ENCODE measurements at regions not wholly inside any gene's neighbourhood (a gene's known extent, or its start where the extent isn't known, plus 50 kb on each side); places are given as distances from the start of the nearest gene placed in this dataset.

DNA sequence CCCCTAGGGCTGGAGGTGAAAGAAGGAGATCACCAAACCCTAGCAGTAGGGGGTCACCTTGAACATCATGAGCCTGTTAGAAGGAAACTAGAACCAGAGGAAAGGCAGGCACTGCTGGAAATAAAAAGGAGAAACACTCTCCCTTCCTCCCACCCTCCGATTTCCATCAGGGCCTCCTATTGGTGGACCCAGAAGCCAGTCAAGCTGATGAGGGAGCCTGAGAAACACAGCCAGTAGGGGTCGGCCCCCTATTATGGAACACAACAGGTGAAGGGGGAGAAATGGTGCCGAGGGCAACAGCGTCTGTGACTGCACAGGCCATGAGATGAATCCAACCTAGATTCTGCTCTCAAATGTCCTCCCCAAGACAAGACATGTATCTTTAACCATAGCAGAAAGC, 156.1 kb upstream of the LRFN2 start:
- no peak for DNase-seq

DNA sequence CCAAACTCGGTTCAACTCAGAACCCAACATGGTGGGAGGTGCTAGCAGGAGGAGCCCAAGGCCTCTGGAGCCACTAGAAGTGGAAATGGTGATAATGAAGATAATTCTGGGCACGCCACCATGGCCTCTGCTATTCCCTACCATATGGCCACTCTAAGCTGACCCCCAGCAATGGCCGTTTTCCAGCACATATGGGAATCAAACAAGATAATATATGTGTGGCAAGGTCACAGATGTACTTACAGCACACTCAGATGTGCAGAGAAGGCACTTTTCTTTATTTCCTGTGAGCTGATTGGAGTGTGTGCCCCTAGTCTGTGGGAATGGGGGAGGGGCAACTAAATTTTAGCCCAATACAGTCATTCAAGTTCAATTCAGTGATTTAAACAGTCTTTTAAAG, 153.4 kb upstream of the LRFN2 start:
- no peak for DNase-seq

GRCh38 chr6:40738551-40739193, 151.5 kb upstream of the LRFN2 start:
- DNase-seq, result no peak

GRCh38 chr6:40735521-40735920, 148.4 kb upstream of the LRFN2 start:
- DNase-seq, result no peak

DNA sequence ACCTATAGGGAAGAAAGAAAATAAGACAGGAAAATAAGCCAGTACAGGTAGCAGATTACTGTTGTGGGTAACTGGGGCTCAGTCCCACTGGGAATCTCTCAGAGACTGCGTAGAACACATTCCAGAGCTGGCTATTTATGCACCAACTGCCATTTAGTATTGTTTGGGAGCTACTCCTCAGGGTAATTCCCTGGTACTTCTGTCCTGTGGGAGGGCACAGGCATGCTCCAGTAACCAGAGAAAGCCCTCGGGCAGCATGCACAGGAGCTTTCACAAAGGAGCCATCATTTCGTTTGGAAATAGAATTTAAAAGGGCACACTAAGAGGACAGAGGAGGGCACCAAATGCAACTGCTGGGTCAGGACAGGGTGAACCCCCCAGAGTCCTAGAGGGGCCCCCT, 148.0 kb upstream of the LRFN2 start:
- no peak for DNase-seq

DNA sequence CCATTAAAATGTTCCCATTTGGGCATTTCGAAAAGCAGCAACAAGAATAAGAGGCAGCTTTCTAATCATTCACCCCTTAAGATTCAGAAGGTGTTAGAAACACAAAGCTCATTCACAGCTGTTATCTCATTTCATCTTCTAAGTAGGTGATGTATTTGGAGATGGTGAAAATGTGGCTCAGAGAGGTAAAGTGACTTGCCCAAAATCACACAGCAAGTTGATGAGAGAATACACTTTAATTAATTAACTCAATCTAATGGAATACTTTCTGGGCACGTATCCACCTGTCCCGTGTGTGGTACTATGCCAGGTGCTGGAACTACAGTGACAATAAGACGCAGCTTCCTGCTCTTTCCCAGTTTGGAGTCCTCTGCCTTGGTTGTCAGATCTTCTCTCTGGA, 147.4 kb upstream of the LRFN2 start:
- no peak for DNase-seq

- no peak for DNase-seq
Measured at GRCh38 chr6:40733770-40734396, 146.7 kb upstream of the LRFN2 start.

GRCh38 chr6:40733290-40733689, 146.1 kb upstream of the LRFN2 start:
- DNase-seq, result no peak

DNA sequence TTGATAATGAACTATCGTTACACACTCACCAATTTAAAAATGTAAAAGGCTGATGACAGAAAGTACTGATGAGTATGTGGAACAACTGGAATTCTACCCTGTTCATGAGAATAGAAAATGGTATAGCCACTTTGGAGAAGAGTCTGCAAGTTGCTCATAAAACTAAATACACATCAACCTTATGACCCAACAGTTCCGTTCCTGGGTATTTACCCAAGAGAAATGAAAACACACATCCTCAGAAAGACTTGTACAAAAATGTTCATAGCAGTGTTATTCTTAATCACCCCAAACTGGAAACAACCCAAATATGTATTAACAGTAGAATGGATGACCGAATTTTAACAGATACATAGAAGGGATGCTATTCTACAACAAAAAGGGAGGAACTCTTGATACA, 145.7 kb upstream of the LRFN2 start:
- no peak for DNase-seq

- DNase-seq, result no peak
Measured at GRCh38 chr6:40728643-40729042, 141.5 kb upstream of the LRFN2 start.

DNA sequence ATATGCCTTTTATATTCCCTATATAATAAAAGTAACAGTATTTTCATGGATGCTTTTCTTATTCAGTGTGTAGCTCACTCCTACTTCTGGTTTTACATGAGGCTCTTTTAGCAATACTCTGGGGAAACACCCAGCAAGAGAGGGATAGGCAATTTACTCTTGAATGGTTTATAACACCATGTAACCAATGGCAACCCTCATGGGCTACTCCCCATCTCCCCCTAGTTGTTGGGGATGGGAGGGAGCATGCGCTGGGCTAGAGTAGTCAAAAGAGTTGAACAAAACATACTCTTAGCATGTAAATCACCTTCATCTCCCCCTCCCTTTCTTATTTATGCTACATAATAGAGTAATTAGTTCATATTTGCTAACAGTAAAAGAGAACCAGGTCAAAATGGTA, 140.1 kb upstream of the LRFN2 start:
- no peak for DNase-seq

DNA sequence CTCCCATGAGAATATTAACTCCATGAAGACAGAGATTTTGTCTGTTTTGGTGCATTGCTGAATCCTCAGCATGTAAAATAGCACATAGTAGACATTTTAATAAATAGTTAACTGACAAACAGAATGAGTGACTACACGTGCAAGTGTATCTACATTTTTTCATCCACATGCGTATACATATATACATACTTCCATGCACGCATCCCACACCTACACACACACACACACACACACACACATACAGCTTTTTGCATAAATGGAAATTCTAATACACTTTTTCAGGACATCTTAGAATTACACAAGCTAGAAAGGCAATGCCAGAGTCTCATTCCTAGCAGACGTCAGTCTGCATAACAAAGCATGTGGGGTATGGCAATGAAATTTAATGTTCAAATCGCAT, 139.7 kb upstream of the LRFN2 start:
- DNase-seq, result no peak

- no peak for DNase-seq
Measured at GRCh38 chr6:40725390-40725789, 138.2 kb upstream of the LRFN2 start.

DNA sequence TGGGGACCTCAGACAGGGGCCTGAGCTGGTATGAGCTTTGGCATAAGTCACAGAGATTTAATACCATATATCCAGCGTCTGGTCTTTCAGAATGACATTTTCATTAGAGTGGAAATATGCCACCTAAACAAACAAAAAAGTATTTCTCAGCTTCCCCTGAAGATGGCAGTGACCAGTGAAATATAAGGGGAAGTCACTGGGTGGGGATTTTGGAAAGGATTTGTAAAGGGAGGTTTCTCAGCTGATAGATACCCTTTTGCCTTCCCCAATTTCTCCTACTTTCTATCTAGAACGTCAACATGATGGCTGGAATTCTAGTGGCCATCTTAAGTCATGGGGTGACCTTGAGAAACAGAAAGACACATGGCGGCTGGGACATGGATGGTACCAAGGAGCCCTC, 137.7 kb upstream of the LRFN2 start:
- no peak for DNase-seq

DNA sequence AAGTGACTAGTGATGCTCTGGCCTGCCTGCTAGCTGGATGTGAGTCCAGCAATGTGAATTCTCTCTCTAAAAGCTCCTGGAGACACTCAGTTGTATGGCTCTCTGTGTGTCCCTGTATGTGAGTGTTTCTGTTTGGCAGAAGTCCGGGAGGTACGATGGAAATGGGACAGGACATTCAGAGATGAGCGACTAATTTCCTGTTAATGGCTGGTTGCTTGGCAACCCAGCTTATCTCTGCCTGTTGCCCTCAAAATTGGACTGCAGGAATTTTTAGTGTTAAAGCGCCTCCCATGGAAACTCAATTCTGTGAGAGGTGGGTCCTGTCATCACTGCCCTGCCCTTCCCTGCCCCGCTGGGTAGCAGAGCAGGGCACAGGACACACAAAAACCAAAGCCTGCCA, 136.8 kb upstream of the LRFN2 start:
- DNase-seq, result no peak

- no peak for DNase-seq
Measured at GRCh38 chr6:40722553-40723258, 135.5 kb upstream of the LRFN2 start.

DNA sequence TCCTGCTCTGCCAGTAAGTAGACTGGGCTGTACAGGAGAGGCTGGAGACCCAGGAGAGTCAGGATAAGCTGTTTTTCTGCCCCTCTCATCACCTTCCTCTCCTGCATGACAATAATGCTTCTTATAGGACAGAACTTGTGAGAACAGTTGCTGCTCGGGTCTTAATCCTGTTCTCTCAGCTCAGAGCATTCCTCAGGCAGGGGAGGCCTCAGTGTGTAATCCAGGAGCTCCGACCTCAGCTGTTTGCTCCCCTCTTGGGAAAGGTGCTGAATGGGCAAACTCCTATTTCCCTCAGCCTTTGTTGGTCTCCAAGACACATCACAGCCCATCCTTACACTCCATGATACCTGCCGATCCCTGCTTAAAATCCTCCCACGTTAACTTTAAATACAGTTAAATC, 134.9 kb upstream of the LRFN2 start:
- no peak for DNase-seq

DNA sequence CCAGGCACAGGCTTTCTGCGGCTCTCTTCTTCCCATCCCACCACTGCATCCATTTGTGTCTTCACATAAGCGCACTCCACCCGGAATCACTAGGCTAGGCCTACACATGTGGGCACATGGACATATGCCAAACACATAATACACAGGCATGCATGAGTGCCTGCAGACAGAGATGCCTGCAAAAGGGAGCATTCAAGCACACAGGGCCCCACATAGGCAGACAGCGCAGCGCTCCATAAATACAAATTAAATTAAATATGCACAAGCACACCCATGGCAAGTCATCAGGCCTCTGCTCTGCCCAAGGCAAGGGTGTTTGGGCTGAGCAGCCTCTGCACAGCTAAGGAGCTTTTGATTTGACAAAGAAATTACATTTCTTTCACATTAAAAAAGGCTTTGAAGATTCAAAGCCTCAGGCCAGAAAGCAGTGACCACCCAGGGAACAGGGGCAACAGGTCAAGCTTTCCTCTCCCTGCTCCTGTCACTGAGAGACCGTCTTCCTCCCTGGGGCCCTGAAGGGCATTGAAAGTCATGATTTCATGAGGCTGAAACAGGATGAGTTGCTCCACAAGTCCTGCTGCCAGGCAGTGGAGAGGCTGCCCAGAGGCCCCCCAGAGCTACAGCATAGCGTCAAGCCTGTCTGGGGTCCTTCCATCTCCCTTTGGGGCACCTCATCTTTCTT, 134.2 kb upstream of the LRFN2 start:
- no peak for DNase-seq

GRCh38 chr6:40720375-40720748, 133.2 kb upstream of the LRFN2 start:
- no peak for DNase-seq

- no peak for DNase-seq
Measured at GRCh38 chr6:40719671-40720374, 132.7 kb upstream of the LRFN2 start.

- no peak for DNase-seq
Measured at GRCh38 chr6:40718401-40718800, 131.2 kb upstream of the LRFN2 start.

DNA sequence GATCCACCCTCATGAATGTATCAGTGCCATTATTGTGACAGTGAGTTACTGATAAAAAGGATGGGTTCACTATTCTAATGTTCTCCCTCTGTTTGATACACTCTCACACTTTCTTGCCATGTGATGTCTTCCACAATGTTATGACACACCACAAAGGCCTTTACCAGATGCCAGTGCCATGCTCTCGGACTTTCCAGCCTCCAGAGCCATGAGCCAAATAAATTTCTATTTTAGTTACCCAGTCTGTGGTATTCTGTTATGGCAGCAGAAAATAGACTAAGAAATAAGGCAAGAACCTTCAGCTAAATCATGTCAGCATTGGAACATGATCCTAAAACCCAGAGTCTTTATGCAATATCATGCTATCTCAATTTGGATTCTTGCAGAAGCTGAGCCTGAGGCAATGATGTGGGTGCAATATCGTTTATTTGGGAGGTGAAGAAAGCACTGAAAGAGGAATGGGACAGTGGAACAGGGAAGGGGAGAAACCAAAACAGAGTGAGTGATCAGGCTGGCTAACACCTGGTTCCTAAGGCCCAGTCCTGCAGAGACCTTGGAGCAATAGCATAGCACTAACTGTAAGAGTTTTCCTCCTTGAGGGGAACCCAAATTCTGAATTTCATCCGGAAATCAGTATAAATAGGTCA, 130.4 kb upstream of the LRFN2 start:
- DNase-seq, result no peak

Measured in GDM1 (cell line).